SK-N-SH (cell line): ENCODE measurements at regions not wholly inside any gene's neighbourhood (a gene's known extent, or its start where the extent isn't known, plus 50 kb on each side); places are given as distances from the start of the nearest gene placed in this dataset.

Experiments used
- CTCF ChIA-PET: fragments of 300-600, 350-600 bp; formaldehyde crosslinking; extraction: SDS; loops from one replicate; lab custom pipeline; 2021; lab: Yijun Ruan, JAX
- POLR2A ChIA-PET: fragments of 350-600 bp; sonication (Branson Sonifier 250); formaldehyde crosslinking; extraction: SDS; loops from one replicate; lab custom pipeline; 2020; ENCODE audit warnings: antibody characterized with exemption, inconsistent platforms; lab: Yijun Ruan, JAX
- DNase-seq: peaks from one replicate; pipeline ENCODE4 v3.0.0; 2012
- H2AFZ ChIP-seq: fragments of 200-600 bp; sonication (generic); 2 replicates; pipeline ENCODE4 v1.8.1; 2016; ENCODE audit warnings: antibody characterized with exemption, mild to moderate bottlenecking, low read depth
- H3F3A ChIP-seq: fragments of 200-600 bp; sonication (generic); replicated peaks from 2 replicates; pipeline ENCODE3; 2016; ENCODE audit warnings: antibody characterized with exemption, mild to moderate bottlenecking; ENCODE audit not compliant: insufficient read depth
- H3K27ac ChIP-seq, 2 experiments: fragments of 200-500 bp in 1 of 2; fragments of 200-600 bp in 1 of 2; sonication (Bioruptor generic) in 1 of 2; sonication (generic), shearing (Covaris generic) in 1 of 2; 2 replicates each; pipeline versions ENCODE4 v1.5.1 to v1.6.1; 2014 to 2016; ENCODE audit warnings: low read depth in 2 of 2, inconsistent platforms in 1 of 2, low read length in 1 of 2, mild to moderate bottlenecking in 1 of 2, mixed read lengths in 1 of 2
- H3K27me3 ChIP-seq: fragments of 200-600 bp; sonication (generic), shearing (Covaris generic); 2 replicates; pipeline ENCODE4 v1.6.1; 2016; ENCODE audit warnings: mixed run types; ENCODE audit not compliant: insufficient read depth
- H3K36me3 ChIP-seq, 2 experiments: fragments of 200-500 bp in 1 of 2; fragments of 200-600 bp in 1 of 2; sonication (Bioruptor generic) in 1 of 2; sonication (generic) in 1 of 2; replicated peaks in 1 of 2; 2 replicates each; pipeline versions ENCODE3 to v1.5.1; 2014 to 2016; ENCODE audit warnings: low read length in 1 of 2, mild to moderate bottlenecking in 1 of 2; ENCODE audit not compliant: insufficient read depth in 2 of 2, control insufficient read depth in 1 of 2
- H3K4me1 ChIP-seq, 2 experiments: fragments of 200-500 bp in 1 of 2; fragments of 200-600 bp in 1 of 2; sonication (Bioruptor generic) in 1 of 2; sonication (generic), shearing (Covaris generic) in 1 of 2; 2 replicates each; pipeline versions ENCODE4 v1.5.1 to v1.6.1; 2014 to 2016; ENCODE audit warnings: low read depth in 1 of 2, low read length in 1 of 2, mixed run types in 1 of 2; ENCODE audit not compliant: insufficient read depth in 2 of 2, control insufficient read depth in 1 of 2
- H3K4me2 ChIP-seq: fragments of 200-600 bp; sonication (generic), shearing (Covaris generic); 2 replicates; pipeline ENCODE4 v1.6.1; 2017; ENCODE audit warnings: mixed run types
- H3K4me3 ChIP-seq, 2 experiments: fragments of 200-500 bp in 1 of 2; fragments of 200-600 bp in 1 of 2; sonication (Bioruptor generic) in 1 of 2; sonication (generic), shearing (Covaris generic) in 1 of 2; 2 replicates each; pipeline versions ENCODE4 v1.5.1 to v1.8.1; 2014 to 2016; ENCODE audit warnings: low read depth in 2 of 2, inconsistent platforms in 1 of 2, low read length in 1 of 2, mild to moderate bottlenecking in 1 of 2, mixed read lengths in 1 of 2, moderate library complexity in 1 of 2
- H3K79me2 ChIP-seq: fragments of 200-600 bp; sonication (generic); 2 replicates; pipeline ENCODE4 v1.8.1; 2017; ENCODE audit warnings: mild to moderate bottlenecking; ENCODE audit not compliant: insufficient read depth
- H3K9ac ChIP-seq: fragments of 200-600 bp; sonication (generic); 2 replicates; pipeline ENCODE4 v1.6.1; 2017; ENCODE audit warnings: mixed run types
- H3K9me2 ChIP-seq: fragments of 200-600 bp; sonication (generic); 2 replicates; pipeline ENCODE4 v1.6.1; 2017; ENCODE audit warnings: mixed run types
- H3K9me3 ChIP-seq: fragments of 200-600 bp; sonication (generic); 2 replicates; pipeline ENCODE4 v1.6.1; 2017; ENCODE audit warnings: mixed run types, mild to moderate bottlenecking, moderate library complexity
- H4K20me1 ChIP-seq: fragments of 200-600 bp; sonication (generic); 2 replicates; pipeline ENCODE4 v1.6.1; 2017; ENCODE audit warnings: mild to moderate bottlenecking, mixed run types; ENCODE audit not compliant: insufficient read depth
- CHD2 ChIP-seq: fragments of 150-350 bp; IDR thresholded peaks from 2 replicates; pipeline ENCODE4 v1.6.1; 2018; ENCODE audit warnings: low read length; ENCODE audit not compliant: partially characterized antibody
- EP300 ChIP-seq, 2 experiments: IDR thresholded peaks; 2 replicates each; pipeline versions ENCODE4 v1.4.0 to v1.6.1; 2012; ENCODE audit warnings: borderline replicate concordance in 1 of 2, low read depth in 1 of 2, low read length in 1 of 2
- FOSL2 ChIP-seq: IDR thresholded peaks from 2 replicates; pipeline ENCODE4 v1.4.0; 2012; ENCODE audit warnings: low read depth, mild to moderate bottlenecking, moderate library complexity, borderline replicate concordance
- GATA2 ChIP-seq: sonication (generic); formaldehyde crosslinking; IDR thresholded peaks from 2 replicates; pipeline ENCODE4 v1.5.0; 2020; ENCODE audit warnings: mild to moderate bottlenecking, missing genetic modification reagents
- JUND ChIP-seq: IDR thresholded peaks from 2 replicates; pipeline ENCODE4 v1.4.0; 2012
- NFIC ChIP-seq: IDR thresholded peaks from 2 replicates; pipeline ENCODE4 v1.4.0; 2012; ENCODE audit warnings: borderline replicate concordance
- NRF1 ChIP-seq: IDR thresholded peaks from 2 replicates; pipeline ENCODE4 v1.6.1; 2012; ENCODE audit warnings: low read depth, mild to moderate bottlenecking, low read length
- RCOR1 ChIP-seq: fragments of 150-350 bp; IDR thresholded peaks from 2 replicates; pipeline ENCODE4 v1.6.1; 2017; ENCODE audit warnings: antibody characterized with exemption, low read length
- TEAD4 ChIP-seq: IDR thresholded peaks from 2 replicates; pipeline ENCODE4 v1.4.0; 2012; ENCODE audit warnings: mild to moderate bottlenecking, borderline replicate concordance; ENCODE audit not compliant: insufficient read depth
- WGBS: methylation state at CpG from one replicate; pipeline ENCODE4 v1.1.6; 2017; ENCODE audit warnings: low lambda C conversion rate; 5-methylcytosine and 5-hydroxymethylcytosine counted together
- TF ChIP-seq, protein P1 (sequence below): IDR thresholded peaks from 2 replicates; pipeline ENCODE4 v1.4.0; 2012; ENCODE audit warnings: low read depth, borderline replicate concordance
- TF ChIP-seq, protein P2 (sequence below): fragments of 150-350 bp; IDR thresholded peaks from 2 replicates; pipeline ENCODE4 v1.6.1; 2017; ENCODE audit warnings: antibody characterized with exemption, low read length, low read depth, borderline replicate concordance

DNA sequence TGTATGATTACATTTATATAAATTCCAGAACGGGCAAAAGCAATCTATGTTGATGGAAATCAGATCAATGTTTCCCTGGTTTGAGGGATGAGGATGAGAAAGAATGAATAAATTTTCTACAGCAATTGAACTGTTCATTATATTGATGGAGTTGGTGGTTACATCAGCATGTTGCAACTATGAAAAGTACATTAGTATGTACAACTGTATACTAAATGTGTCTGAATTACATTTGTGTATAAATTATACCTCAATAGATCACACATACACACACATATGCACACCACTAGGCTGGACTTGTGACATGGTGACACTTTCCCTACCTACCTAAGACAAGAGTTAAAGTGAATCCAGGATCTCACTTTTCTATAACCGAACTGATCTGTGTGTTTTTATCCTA lies 608.0 kb downstream of the CDH11 start:
- no peak for DNase-seq
- Histone ChIP-seq H3K27ac (no peak overlapping the region), H2AFZ (no peak overlapping the region), H3K9ac (no peak overlapping the region), H4K20me1 (no peaks in the 10 kb centered on the region), H3K9me2 (peaks cover 2% of the 10 kb centered on the region), H3K9me3 (no peaks in the 10 kb centered on the region), H3K27me3 (no peaks in the 10 kb centered on the region), H3K4me1 (no peaks in the 10 kb centered on the region), H3K36me3 (no peaks in the 10 kb centered on the region), H3K4me3 (no peak overlapping the region), H3K4me2 (no peak overlapping the region), H3K79me2 (no peaks in the 10 kb centered on the region), H3F3A (no peaks in the 10 kb centered on the region)
- WGBS = 79% methylated on average over 2 of the region's 2 CpGs
- ChIA-PET POLR2A (no interaction called here), CTCF (no interaction called here)
- TF ChIP-seq, protein P1, sequence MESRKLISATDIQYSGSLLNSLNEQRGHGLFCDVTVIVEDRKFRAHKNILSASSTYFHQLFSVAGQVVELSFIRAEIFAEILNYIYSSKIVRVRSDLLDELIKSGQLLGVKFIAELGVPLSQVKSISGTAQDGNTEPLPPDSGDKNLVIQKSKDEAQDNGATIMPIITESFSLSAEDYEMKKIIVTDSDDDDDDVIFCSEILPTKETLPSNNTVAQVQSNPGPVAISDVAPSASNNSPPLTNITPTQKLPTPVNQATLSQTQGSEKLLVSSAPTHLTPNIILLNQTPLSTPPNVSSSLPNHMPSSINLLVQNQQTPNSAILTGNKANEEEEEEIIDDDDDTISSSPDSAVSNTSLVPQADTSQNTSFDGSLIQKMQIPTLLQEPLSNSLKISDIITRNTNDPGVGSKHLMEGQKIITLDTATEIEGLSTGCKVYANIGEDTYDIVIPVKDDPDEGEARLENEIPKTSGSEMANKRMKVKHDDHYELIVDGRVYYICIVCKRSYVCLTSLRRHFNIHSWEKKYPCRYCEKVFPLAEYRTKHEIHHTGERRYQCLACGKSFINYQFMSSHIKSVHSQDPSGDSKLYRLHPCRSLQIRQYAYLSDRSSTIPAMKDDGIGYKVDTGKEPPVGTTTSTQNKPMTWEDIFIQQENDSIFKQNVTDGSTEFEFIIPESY = no peak
- TF ChIP-seq JUND (no peak), NRF1 (no peak), RCOR1 (no peak), FOSL2 (no peak)
- TF ChIP-seq, protein P2, sequence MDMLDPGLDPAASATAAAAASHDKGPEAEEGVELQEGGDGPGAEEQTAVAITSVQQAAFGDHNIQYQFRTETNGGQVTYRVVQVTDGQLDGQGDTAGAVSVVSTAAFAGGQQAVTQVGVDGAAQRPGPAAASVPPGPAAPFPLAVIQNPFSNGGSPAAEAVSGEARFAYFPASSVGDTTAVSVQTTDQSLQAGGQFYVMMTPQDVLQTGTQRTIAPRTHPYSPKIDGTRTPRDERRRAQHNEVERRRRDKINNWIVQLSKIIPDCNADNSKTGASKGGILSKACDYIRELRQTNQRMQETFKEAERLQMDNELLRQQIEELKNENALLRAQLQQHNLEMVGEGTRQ = no peak

DNA sequence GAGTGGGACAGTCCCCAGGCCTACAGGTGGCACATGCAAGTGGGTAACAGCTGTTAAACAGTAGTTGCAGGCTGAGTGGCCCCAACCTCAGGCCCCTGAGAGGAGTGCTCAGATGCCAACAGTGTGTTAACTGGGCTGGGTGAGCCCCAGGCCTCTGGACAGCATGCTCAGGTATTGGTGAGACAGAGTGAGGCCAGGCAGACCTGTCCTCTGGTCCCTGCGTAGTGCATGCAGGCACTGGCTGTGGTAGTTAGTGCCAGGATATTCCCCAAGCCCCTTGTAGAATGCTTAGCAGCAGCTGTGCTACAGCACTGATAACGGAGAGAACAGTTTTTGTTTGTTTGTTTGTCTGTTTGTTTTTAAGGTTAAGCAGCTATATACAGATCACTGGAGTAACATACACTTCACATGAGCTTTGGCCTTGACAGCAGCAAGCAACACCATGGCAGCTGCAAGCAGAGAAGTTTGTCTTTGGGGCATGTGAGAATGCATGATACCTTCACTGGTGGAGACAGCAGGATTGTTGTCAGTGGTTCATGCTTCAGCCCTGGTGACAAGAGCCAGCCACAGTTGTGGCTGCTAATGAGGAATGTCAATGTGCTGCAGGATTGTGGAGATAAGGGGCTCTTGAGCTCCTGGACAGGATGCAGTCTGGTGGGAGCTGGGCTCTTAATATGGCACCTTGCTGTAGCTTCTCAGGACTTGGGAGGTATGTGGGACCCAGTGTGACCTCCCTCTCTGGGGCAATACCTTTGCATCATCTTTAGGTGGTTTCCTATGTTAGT lies 614.4 kb downstream of the CDH11 start:
- H2AFZ ChIP-seq = no peak overlapping the region
- no peak for DNase-seq
- H3K27me3 ChIP-seq = no peaks in the 10 kb centered on the region
- peaks cover 2% of the 10 kb centered on the region for H3K9me2 ChIP-seq
- H3K4me1 ChIP-seq = peaks cover 0 to 9% of the 10 kb centered on the region in 2 experiments; a peak in 1 of 4 replicates
- H3F3A ChIP-seq = no peaks in the 10 kb centered on the region
- peaks cover 12% of the 10 kb centered on the region for H3K9me3 ChIP-seq
- H3K27ac ChIP-seq = no peak overlapping the region
- H3K4me3 ChIP-seq = no peak overlapping the region
- no peak overlapping the region for H3K9ac ChIP-seq
- no peaks in the 10 kb centered on the region for H4K20me1 ChIP-seq
- no peak overlapping the region for H3K4me2 ChIP-seq
- WGBS = 69% methylated on average over 2 of the region's 2 CpGs
- no peaks in the 10 kb centered on the region for H3K79me2 ChIP-seq
- no peak for TF ChIP-seq NFIC
- TF ChIP-seq CHD2 = no peak
- no peak for TF ChIP-seq JUND
- no peak for TF ChIP-seq TEAD4
- TF ChIP-seq, protein P2 = no peak
- no peak for TF ChIP-seq GATA2 (CRISPR knock-in tag)
- TF ChIP-seq EP300 (IDR thresholded peaks at IDR 0.05; ENCODE audit: borderline replicate concordance in 1 of 2, low read depth in 1 of 2, low read length in 1 of 2) = no peak
- ChIA-PET POLR2A (no interaction called here), CTCF (interaction anchor here (0.7 to 1.5 kb wide), 2 partner anchors 18 to 25 kb away, joined by 3 read pairs; no protein-coding TSS in a partner anchor)
- H3K36me3 ChIP-seq = no peaks in the 10 kb centered on the region
